Upper lobe of left lung (tissue), 6 donors: ENCODE measurements at regions not wholly inside any gene's neighbourhood (a gene's known extent, or its start where the extent isn't known, plus 50 kb on each side); places are given as distances from the start of the nearest gene placed in this dataset.
"Not testable (repeated sequence)": the region's sequence is repeated elsewhere in the genome, so short reads cannot be mapped to it uniquely, and the experiment has no call there.

ENCODE experiments used
- ATAC-seq, 2 donors: fragments of 200-7000 bp; cut with Tn5 transposase; one replicate each; pipeline ENCODE4 v1.9.1; 2022; ENCODE audit warnings: mild to moderate bottlenecking in 2 of 2, moderate library complexity in 2 of 2; ENCODE audit not compliant: low FRiP score in 2 of 2
- DNase-seq, 2 donors: peaks; one replicate each; pipeline ENCODE4 v3.0.0-alpha.2; 2019 to 2020
- H3K27ac ChIP-seq, 4 donors: fragments of 200-600 bp; sonication (generic); one replicate each; pipeline ENCODE4 v1.5.1; 2016 to 2019
- H3K27me3 ChIP-seq, 4 donors: fragments of 200-600 bp; sonication (generic); one replicate each; pipeline ENCODE4 v1.5.1; 2017 to 2019
- H3K36me3 ChIP-seq, 4 donors: fragments of 200-600 bp; sonication (generic); one replicate each; pipeline ENCODE4 v1.5.1; 2016 to 2019
- H3K4me1 ChIP-seq, 4 donors: fragments of 200-600 bp; sonication (generic); one replicate each; pipeline ENCODE4 v1.5.1; 2018 to 2019
- H3K4me3 ChIP-seq, 4 donors: fragments of 200-600 bp; sonication (generic); one replicate each; pipeline ENCODE4 v1.5.1; 2017 to 2019; ENCODE audit warnings: mild to moderate bottlenecking in 2 of 4, moderate library complexity in 1 of 4
- H3K9me3 ChIP-seq, 4 donors: fragments of 200-600 bp; sonication (generic); one replicate each; pipeline ENCODE4 v1.5.1; 2018 to 2019
- CTCF ChIP-seq, 6 experiments: fragments of 450-650 bp in 4 of 6; fragments of 200-600 bp in 2 of 6; sonication (generic) in 2 of 6; IDR thresholded peaks; one replicate each; pipeline ENCODE4 v1.5.1; 2016 to 2019; ENCODE audit warnings: antibody characterized with exemption in 6 of 6
- EP300 ChIP-seq, 4 donors: sonication (generic); formaldehyde crosslinking; IDR thresholded peaks; one replicate each; pipeline ENCODE4 v1.5.1; 2017; ENCODE audit warnings: antibody characterized with exemption in 4 of 4, control low read depth in 2 of 4
- POLR2A ChIP-seq, 4 donors: fragments of 450-650 bp; IDR thresholded peaks; one replicate each; pipeline ENCODE4 v1.5.1; 2016 to 2017; ENCODE audit warnings: antibody characterized with exemption in 4 of 4, mild to moderate bottlenecking in 2 of 4
- POLR2AphosphoS5 ChIP-seq, 2 donors: sonication (generic); formaldehyde crosslinking; IDR thresholded peaks; one replicate each; pipeline ENCODE4 v1.5.1; 2017; ENCODE audit warnings: antibody characterized with exemption in 2 of 2
- WGBS, 2 donors: methylation state at CpG; one replicate each; pipeline ENCODE4 v1.1.5; 2017 to 2018; 5-methylcytosine and 5-hydroxymethylcytosine counted together
- donor health status: DM: no; HTN: no; CAD: no; lungs with moderate emphysema.
- donor health status: DM: no; HTN: yes; CAD: no; lungs with severe emphysema.

- H3K27me3 ChIP-seq, H3K4me3 ChIP-seq, H3K9me3 ChIP-seq, H3K4me1 ChIP-seq, DNase-seq, ATAC-seq, H3K27ac ChIP-seq, H3K36me3 ChIP-seq: not testable (repeated sequence)
- 91 to 94% methylated on average over 6 to 11 of the region's 11 CpGs for WGBS, 2 donors
Measured at GRCh38 chr3:144023543-144023942, 51.9 kb downstream of the DIPK2A start.

- DNase-seq, result no peak
- 76 to 78% methylated on average over 4 of the region's 4 CpGs for WGBS, 2 donors
Measured at GRCh38 chr3:144028798-144029411, 57.3 kb downstream of the DIPK2A start.

GRCh38 chr3:144029769-144030168 is 58.1 kb downstream of the DIPK2A start:
- no peaks in the 10 kb centered on the region for H3K9me3 ChIP-seq
- 96 to 98% methylated on average over 2 of the region's 2 CpGs for whole genome bisulfite sequencing, 2 donors
- no peak for DNase-seq
- no peak overlapping the region for H3K27ac ChIP-seq
- no peak overlapping the region for H3K4me3 ChIP-seq
- no peaks in the 10 kb centered on the region for H3K36me3 ChIP-seq
- H3K27me3 ChIP-seq, result no peaks in the 10 kb centered on the region
- TF ChIP-seq POLR2A (IDR thresholded peaks at IDR 0.05) (no peak), POLR2AphosphoS5 (IDR thresholded peaks at IDR 0.05) (no peak), CTCF (IDR thresholded peaks at IDR 0.05) (no peak), EP300 (IDR thresholded peaks at IDR 0.05) (no peak)
- ATAC-seq, result no peak
- H3K4me1 ChIP-seq, result no peaks in the 10 kb centered on the region

More at GRCh38 chr3:144028798-144029411, 57.3 kb downstream of the DIPK2A start:
- no peaks in the 10 kb centered on the region for H3K27me3 ChIP-seq
- TF ChIP-seq POLR2AphosphoS5 (IDR thresholded peaks at IDR 0.05) (no peak), POLR2A (IDR thresholded peaks at IDR 0.05) (no peak), EP300 (IDR thresholded peaks at IDR 0.05) (no peak), CTCF (IDR thresholded peaks at IDR 0.05) (no peak)
- H3K36me3 ChIP-seq, result no peaks in the 10 kb centered on the region
- H3K4me1 ChIP-seq, result no peaks in the 10 kb centered on the region
- no peak overlapping the region for H3K4me3 ChIP-seq
- no peaks in the 10 kb centered on the region for H3K9me3 ChIP-seq
- peak in 1 of 2 donors; percentile 80 for ATAC-seq
- H3K27ac ChIP-seq, result no peak overlapping the region

- ATAC-seq (peak in 1 of 2 donors; percentile 26), DNase-seq (no peak)
- no peak overlapping the region for H3K4me3 ChIP-seq
- no peaks in the 10 kb centered on the region for H3K27me3 ChIP-seq
- H3K4me1 ChIP-seq, result no peaks in the 10 kb centered on the region
- no peaks in the 10 kb centered on the region for H3K9me3 ChIP-seq
- no peak for TF ChIP-seq CTCF (IDR thresholded peaks at IDR 0.05)
- TF ChIP-seq EP300 (IDR thresholded peaks at IDR 0.05), result no peak
- TF ChIP-seq POLR2A (IDR thresholded peaks at IDR 0.05), result no peak
- WGBS, 2 donors, result 42 to 51% methylated on average over 5 of the region's 5 CpGs
- no peaks in the 10 kb centered on the region for H3K36me3 ChIP-seq
- no peak overlapping the region for H3K27ac ChIP-seq
Measured at GRCh38 chr3:144031938-144032337, 60.3 kb downstream of the DIPK2A start.

GRCh38 chr3:144032531-144033239 is 61.1 kb downstream of the DIPK2A start:
- H3K4me3 ChIP-seq, result no peak overlapping the region
- H3K4me1 ChIP-seq, result no peaks in the 10 kb centered on the region
- 82 to 85% methylated on average over 5 of the region's 5 CpGs for WGBS, 2 donors
- H3K36me3 ChIP-seq, result no peaks in the 10 kb centered on the region
- no peaks in the 10 kb centered on the region for H3K27me3 ChIP-seq
- no peaks in the 10 kb centered on the region for H3K9me3 ChIP-seq
- ATAC-seq, result no peak
- no peak for DNase-seq
- no peak for TF ChIP-seq POLR2A (IDR thresholded peaks at IDR 0.05)
- H3K27ac ChIP-seq, result no peak overlapping the region

GRCh38 chr3:144033240-144033589 is 61.6 kb downstream of the DIPK2A start:
- no peaks in the 10 kb centered on the region for H3K36me3 ChIP-seq
- DNase-seq (no peak), ATAC-seq (no peak)
- H3K4me1 ChIP-seq, result no peaks in the 10 kb centered on the region
- H3K4me3 ChIP-seq, result no peak overlapping the region
- no peak overlapping the region for H3K27ac ChIP-seq
- no peaks in the 10 kb centered on the region for H3K27me3 ChIP-seq
- 67 to 75% methylated on average over 1 of the region's 1 CpG for WGBS, 2 donors
- no peak for TF ChIP-seq POLR2A (IDR thresholded peaks at IDR 0.05)
- TF ChIP-seq CTCF (IDR thresholded peaks at IDR 0.05), result no peak
- TF ChIP-seq EP300 (IDR thresholded peaks at IDR 0.05), result no peak
- no peak for TF ChIP-seq POLR2AphosphoS5 (IDR thresholded peaks at IDR 0.05)
- no peaks in the 10 kb centered on the region for H3K9me3 ChIP-seq
